Esophagus squamous epithelium (tissue), 5 donors: ENCODE measurements at regions not wholly inside any gene's neighbourhood (a gene's known extent, or its start where the extent isn't known, plus 50 kb on each side); places are given as distances from the start of the nearest gene placed in this dataset.

ENCODE experiments used
- DNase-seq: peaks from one replicate; lab custom pipeline; 2025; lab: John Stamatoyannopoulos, UW
- H3K27ac ChIP-seq, 4 donors: fragments of 200-600 bp; sonication (generic); one replicate each; pipeline ENCODE4 v1.5.1; 2016 to 2019; ENCODE audit warnings: mild to moderate bottlenecking in 1 of 4
- H3K27me3 ChIP-seq, 4 donors: fragments of 200-600 bp; sonication (generic); 1 replicate in 3 of 4; 2 replicates in 1 of 4; pipeline versions ENCODE4 v1.5.1 to v1.6.0; 2017 to 2021; ENCODE audit warnings: antibody characterized with exemption in 1 of 4
- H3K36me3 ChIP-seq, 3 donors: fragments of 200-600 bp; sonication (generic); one replicate each; pipeline ENCODE4 v1.5.1; 2016 to 2019
- H3K4me1 ChIP-seq, 3 donors: fragments of 200-600 bp; sonication (generic); one replicate each; pipeline ENCODE4 v1.5.1; 2017 to 2019
- H3K4me3 ChIP-seq, 4 donors: fragments of 200-600 bp; sonication (generic); 1 replicate in 3 of 4; 2 replicates in 1 of 4; pipeline ENCODE4 v1.5.1; 2016 to 2019; ENCODE audit warnings: mild to moderate bottlenecking in 2 of 4, moderate library complexity in 1 of 4
- H3K9me3 ChIP-seq, 3 donors: fragments of 200-600 bp; sonication (generic); one replicate each; pipeline ENCODE4 v1.5.1; 2016 to 2019
- CTCF ChIP-seq, 6 experiments: fragments of 450-650 bp in 4 of 6; fragments of 200-600 bp in 2 of 6; sonication (generic) in 2 of 6; IDR thresholded peaks; one replicate each; pipeline ENCODE4 v1.5.1; 2016 to 2019; ENCODE audit warnings: antibody characterized with exemption in 6 of 6, mild to moderate bottlenecking in 4 of 6, moderate library complexity in 4 of 6
- POLR2A ChIP-seq, 4 donors: fragments of 450-650 bp; IDR thresholded peaks; one replicate each; pipeline ENCODE4 v1.6.1; 2017; ENCODE audit warnings: antibody characterized with exemption in 4 of 4, mild to moderate bottlenecking in 4 of 4, moderate library complexity in 3 of 4
- WGBS, 2 donors: methylation state at CpG; one replicate each; pipeline ENCODE4 v1.1.5; 2018; 5-methylcytosine and 5-hydroxymethylcytosine counted together
- intact Hi-C: fragments of 100-400 bp; cut with DNase I; formaldehyde crosslinking; loops from one replicate; pipeline ENCODE4 v1.15.0; 2022
- donor health status: DM: yes; HTN: yes; CAD: no.

- Histone ChIP-seq H3K27ac (no peak overlapping the region), H3K4me3 (no peak overlapping the region), H3K27me3 (no peaks in the 10 kb centered on the region), H3K36me3 (no peaks in the 10 kb centered on the region), H3K9me3 (no peaks in the 10 kb centered on the region), H3K4me1 (no peaks in the 10 kb centered on the region)
- DNase-seq, result no peak
- intact Hi-C loops, result no loop called here
- TF ChIP-seq CTCF (IDR thresholded peaks at IDR 0.05) (no peak), POLR2A (IDR thresholded peaks at IDR 0.05) (no peak)
Measured at GRCh38 chr4:34094114-34094513, 2150.2 kb downstream of the ARAP2 start.

DNA sequence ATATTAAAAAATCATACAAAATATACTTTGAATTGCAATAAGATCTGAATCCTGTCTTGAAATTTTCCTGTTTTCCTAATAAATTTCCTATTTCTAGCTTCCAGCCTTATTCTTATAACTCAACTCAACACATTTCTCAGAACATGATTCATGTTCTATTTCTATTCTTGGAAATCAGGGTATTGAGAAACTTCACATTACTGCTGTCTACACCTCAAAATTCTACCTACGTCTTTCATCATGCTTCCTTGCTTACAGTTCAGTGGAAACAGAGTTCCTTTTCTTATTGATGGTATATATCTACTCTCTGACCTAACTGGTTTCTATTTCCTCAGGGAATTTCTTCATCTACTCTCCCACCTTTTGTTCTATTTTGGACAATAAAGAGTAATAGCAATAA lies 2139.0 kb downstream of the ARAP2 start:
- DNase-seq, result no peak
- intact Hi-C loops, result no loop called here

DNA sequence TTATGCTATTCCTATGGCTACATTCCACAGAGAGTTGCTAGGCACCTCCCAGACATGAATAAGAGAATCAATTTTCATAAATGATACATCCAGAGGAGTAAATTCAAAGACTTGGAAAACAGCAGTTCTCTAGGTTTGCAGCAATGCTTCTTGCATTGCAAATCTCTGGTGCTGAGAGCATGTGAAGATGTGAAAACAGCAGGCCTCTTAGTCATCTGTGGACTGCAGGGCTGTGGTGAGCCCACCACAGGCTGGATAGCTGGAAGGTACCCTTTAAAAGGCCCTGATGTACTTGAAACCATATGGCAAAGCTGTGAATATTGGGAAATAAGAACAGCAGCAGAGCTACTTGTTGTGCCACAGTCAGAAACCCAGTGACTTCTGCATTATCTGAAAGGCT lies 2135.9 kb downstream of the ARAP2 start:
- Histone ChIP-seq H3K4me1 (no peaks in the 10 kb centered on the region), H3K9me3 (no peaks in the 10 kb centered on the region), H3K4me3 (no peak overlapping the region), H3K27ac (no peak overlapping the region), H3K36me3 (no peaks in the 10 kb centered on the region), H3K27me3 (no peaks in the 10 kb centered on the region)
- no peak for DNase-seq
- intact Hi-C loops, result no loop called here
- TF ChIP-seq CTCF (IDR thresholded peaks at IDR 0.05) (no peak), POLR2A (IDR thresholded peaks at IDR 0.05) (no peak)

More for the DNA sequence above, 2139.0 kb downstream of the ARAP2 start:
- TF ChIP-seq POLR2A (IDR thresholded peaks at IDR 0.05) (no peak), CTCF (IDR thresholded peaks at IDR 0.05) (no peak)
- Histone ChIP-seq H3K36me3 (no peaks in the 10 kb centered on the region), H3K9me3 (no peaks in the 10 kb centered on the region), H3K4me1 (no peaks in the 10 kb centered on the region), H3K27ac (no peak overlapping the region), H3K4me3 (no peak overlapping the region), H3K27me3 (no peaks in the 10 kb centered on the region)
- 58 to 68% methylated on average over 1 of the region's 1 CpG for WGBS, 2 donors

GRCh38 chr4:34112573-34112972 lies 2131.7 kb downstream of the ARAP2 start:
- no peak for DNase-seq
- Histone ChIP-seq H3K4me3 (no peak overlapping the region), H3K27me3 (no peaks in the 10 kb centered on the region), H3K9me3 (no peaks in the 10 kb centered on the region), H3K27ac (no peak overlapping the region), H3K4me1 (no peaks in the 10 kb centered on the region), H3K36me3 (no peaks in the 10 kb centered on the region)
- TF ChIP-seq POLR2A (IDR thresholded peaks at IDR 0.05), result no peak
- 77 to 95% methylated on average over 2 of the region's 2 CpGs for WGBS, 2 donors
- intact Hi-C loops, result no loop called here

DNA sequence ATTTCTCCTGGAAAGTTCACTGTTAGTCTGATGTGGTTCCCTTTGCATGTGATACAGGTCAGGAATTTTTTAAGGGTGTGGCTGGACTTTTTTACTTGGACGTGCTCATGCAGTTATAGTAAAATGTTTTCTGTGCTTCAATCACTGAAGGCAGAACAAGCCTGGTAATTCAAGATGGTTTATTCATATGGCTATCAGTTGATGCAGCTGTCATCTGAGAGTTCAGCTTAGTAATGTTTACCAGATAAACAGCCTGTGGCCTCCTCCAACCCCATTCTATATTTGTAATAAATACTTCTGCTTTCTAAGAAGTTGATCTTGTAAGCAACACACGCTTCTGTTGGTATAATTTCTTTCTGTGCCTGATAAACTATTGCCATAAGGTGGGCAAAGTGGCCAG lies 2105.9 kb downstream of the ARAP2 start:
- no peaks in the 10 kb centered on the region for H3K27me3 ChIP-seq
- H3K4me3 ChIP-seq, result no peak overlapping the region
- no peak for DNase-seq
- no peak for TF ChIP-seq CTCF (IDR thresholded peaks at IDR 0.05)
- TF ChIP-seq POLR2A (IDR thresholded peaks at IDR 0.05), result no peak
- no peak overlapping the region for H3K27ac ChIP-seq
- no peaks in the 10 kb centered on the region for H3K9me3 ChIP-seq
- WGBS, 2 donors, result 42 to 48% methylated on average over 2 of the region's 2 CpGs
- H3K36me3 ChIP-seq, result no peaks in the 10 kb centered on the region
- intact Hi-C loops, result no loop called here
- H3K4me1 ChIP-seq, result no peaks in the 10 kb centered on the region

GRCh38 chr4:34139346-34139745 lies 2105.0 kb downstream of the ARAP2 start:
- no peak for DNase-seq
- Histone ChIP-seq H3K9me3 (no peaks in the 10 kb centered on the region), H3K4me1 (no peaks in the 10 kb centered on the region), H3K36me3 (no peaks in the 10 kb centered on the region), H3K4me3 (no peak overlapping the region), H3K27me3 (no peaks in the 10 kb centered on the region), H3K27ac (no peak overlapping the region)
- TF ChIP-seq POLR2A (IDR thresholded peaks at IDR 0.05) (no peak), CTCF (IDR thresholded peaks at IDR 0.05) (no peak)
- intact Hi-C loops, result no loop called here
